Panc1 (cell line): ENCODE measurements at regions not wholly inside any gene's neighbourhood (a gene's known extent, or its start where the extent isn't known, plus 50 kb on each side); places are given as distances from the start of the nearest gene placed in this dataset.

Experiments
- CTCF ChIP-seq: fragments of 450-650 bp; IDR thresholded peaks from 2 replicates; pipeline ENCODE4 v1.5.1; 2017; ENCODE audit warnings: mild to moderate bottlenecking
- POLR2AphosphoS5 ChIP-seq: IDR thresholded peaks from 2 replicates; pipeline ENCODE4 v1.6.1; 2012; ENCODE audit warnings: mild to moderate bottlenecking, low read depth, low read length, moderate library complexity
- SIN3A ChIP-seq: IDR thresholded peaks from 2 replicates; pipeline ENCODE4 v1.6.1; 2012; ENCODE audit warnings: low read depth, mild to moderate bottlenecking, low read length, moderate library complexity, borderline replicate concordance; ENCODE audit not compliant: insufficient read depth

DNA sequence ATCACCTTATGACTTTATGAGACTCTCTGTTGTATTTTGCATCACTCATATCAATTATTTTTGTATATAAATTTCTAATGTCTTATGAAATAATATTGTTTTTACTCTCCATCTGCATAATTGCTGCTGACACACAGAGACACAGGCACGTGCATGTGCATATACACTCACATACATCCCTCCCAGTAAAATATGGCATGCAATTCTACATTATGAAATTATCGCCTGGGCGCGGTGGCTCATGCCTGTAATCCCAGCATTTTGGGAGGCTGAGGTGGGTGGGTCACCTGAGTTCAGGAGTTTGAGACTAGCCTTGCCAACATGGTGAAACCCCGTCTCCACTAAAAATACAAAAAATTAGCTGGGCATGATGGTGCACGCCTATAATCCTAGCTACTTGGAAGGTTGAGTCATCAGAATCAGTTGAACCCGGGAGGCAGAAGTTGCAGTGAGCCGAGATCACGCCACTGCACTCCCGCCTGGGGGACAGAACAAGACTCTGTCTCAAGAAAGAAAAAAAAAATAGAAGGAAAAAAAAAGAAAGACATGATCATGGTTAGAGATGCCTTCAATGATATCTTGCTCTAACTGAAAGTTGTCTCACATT lies 96.7 kb upstream of the LUZP2 start:
- TF ChIP-seq SIN3A (no peak), CTCF (no peak), POLR2AphosphoS5 (no peak)
